Stimulated activated CD4-positive, alpha-beta T cell treated with anti-CD3 and anti-CD28 coated beads, Interleukin-1b, Interleukin-23, amount 100 ng/mL, for 4 hours (primary cell): ENCODE measurements at regions not wholly inside any gene's neighbourhood (a gene's known extent, or its start where the extent isn't known, plus 50 kb on each side); places are given as distances from the start of the nearest gene placed in this dataset.

ENCODE experiments used
- DNase-seq, 2 donors: peaks; one replicate each; pipeline ENCODE4 v3.0.0-alpha.2; 2020; ENCODE audit warnings: low read depth in 2 of 2

GRCh38 chr9:115169003-115169402 is 51.0 kb upstream of the TNC start:
- DNase-seq: no peak

- DNase-seq: no peak
Observed at GRCh38 chr9:115170358-115171073, 52.6 kb upstream of the TNC start.

GRCh38 chr9:115171921-115172388 is 54.0 kb upstream of the TNC start:
- DNase-seq: no peak

- no peak for DNase-seq
Observed at GRCh38 chr9:115182264-115182663, 64.3 kb upstream of the TNC start.

- no peak for DNase-seq
Observed at GRCh38 chr9:115183436-115183835, 65.5 kb upstream of the TNC start.

- DNase-seq: no peak
Observed at GRCh38 chr9:115189686-115190085, 71.7 kb upstream of the TNC start.

GRCh38 chr9:115191667-115192066 is 73.7 kb upstream of the TNC start:
- no peak for DNase-seq

GRCh38 chr9:115192280-115192679 is 74.3 kb upstream of the TNC start:
- DNase-seq: no peak

GRCh38 chr9:115192835-115193525 is 75.0 kb upstream of the TNC start:
- no peak for DNase-seq

GRCh38 chr9:115193777-115194176 is 75.8 kb upstream of the TNC start:
- no peak for DNase-seq

- DNase-seq: no peak
Observed at GRCh38 chr9:115194216-115194615, 76.3 kb upstream of the TNC start.

- no peak for DNase-seq
Observed at GRCh38 chr9:115195912-115196311, 78.0 kb upstream of the TNC start.

GRCh38 chr9:115196919-115197318 is 79.0 kb upstream of the TNC start:
- DNase-seq: no peak

- no peak for DNase-seq
Observed at GRCh38 chr9:115198001-115198400, 80.0 kb upstream of the TNC start.

GRCh38 chr9:115200711-115201505 is 83.0 kb upstream of the TNC start:
- no peak for DNase-seq

GRCh38 chr9:115202181-115202580 is 84.2 kb upstream of the TNC start:
- no peak for DNase-seq

- no peak for DNase-seq
Observed at GRCh38 chr9:115202960-115203751, 85.2 kb upstream of the TNC start.

GRCh38 chr9:115204904-115205453 is 87.0 kb upstream of the TNC start:
- DNase-seq: no peak

GRCh38 chr9:115207003-115207836 is 89.3 kb upstream of the TNC start:
- DNase-seq: no peak

GRCh38 chr9:115208501-115208900 is 90.5 kb upstream of the TNC start:
- no peak for DNase-seq
